Chondrocyte (in vitro differentiated cells): ENCODE measurements at regions not wholly inside any gene's neighbourhood (a gene's known extent, or its start where the extent isn't known, plus 50 kb on each side); places are given as distances from the start of the nearest gene placed in this dataset.

ENCODE experiments used
- DNase-seq: peaks from one replicate; pipeline ENCODE4 v3.0.0; 2021; ENCODE audit warnings: mixed read lengths, low spot score
- H3K27ac Mint-ChIP-seq: one replicate; pipeline ENCODE4 v1.8.0; 2021; ENCODE audit warnings: mild to moderate bottlenecking, moderate library complexity, mixed read lengths; ENCODE audit not compliant: unreplicated experiment
- H3K27me3 Mint-ChIP-seq: 2 replicates; pipeline ENCODE4 v1.8.0; 2021; ENCODE audit warnings: low read depth, mixed read lengths
- H3K36me3 Mint-ChIP-seq: 2 replicates; pipeline ENCODE4 v1.8.0; 2021; ENCODE audit warnings: low read depth, mixed read lengths
- H3K4me1 Mint-ChIP-seq: 2 replicates; pipeline ENCODE4 v1.8.0; 2021; ENCODE audit warnings: low read depth, mild to moderate bottlenecking, mixed read lengths
- H3K4me3 Mint-ChIP-seq: one replicate; pipeline ENCODE4 v1.8.0; 2021; ENCODE audit warnings: mild to moderate bottlenecking, moderate library complexity, mixed read lengths; ENCODE audit not compliant: unreplicated experiment
- H3K9me3 Mint-ChIP-seq: 2 replicates; pipeline ENCODE4 v1.8.0; 2021; ENCODE audit warnings: low read depth, mixed read lengths
- TF ChIP-seq, protein P1 (sequence below): fragments of 200-600 bp; sonication (generic); IDR thresholded peaks from 2 replicates; pipeline ENCODE4 v1.5.0; 2021; ENCODE audit warnings: antibody characterized with exemption, mild to moderate bottlenecking, moderate library complexity

DNA sequence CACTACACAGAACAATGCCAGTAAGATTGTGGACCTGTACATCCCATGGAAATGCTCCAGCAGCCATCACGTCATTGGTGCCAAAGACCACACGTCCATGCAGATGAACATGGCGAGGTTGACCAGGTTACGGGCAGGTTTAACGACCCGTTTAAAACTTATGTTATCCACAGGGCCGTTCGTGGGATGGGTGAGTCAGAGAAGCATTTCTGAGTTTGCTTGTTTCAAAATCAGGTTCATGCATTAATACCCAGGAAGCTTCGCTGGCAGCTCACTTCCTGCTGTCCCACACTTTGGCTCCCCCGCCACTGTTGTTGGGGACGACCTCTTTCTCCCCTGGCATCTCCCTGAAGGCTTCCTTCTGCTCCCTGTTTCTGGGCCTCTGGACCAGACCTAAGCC lies 194.1 kb downstream of the USP12 start:
- TF ChIP-seq, protein P1, sequence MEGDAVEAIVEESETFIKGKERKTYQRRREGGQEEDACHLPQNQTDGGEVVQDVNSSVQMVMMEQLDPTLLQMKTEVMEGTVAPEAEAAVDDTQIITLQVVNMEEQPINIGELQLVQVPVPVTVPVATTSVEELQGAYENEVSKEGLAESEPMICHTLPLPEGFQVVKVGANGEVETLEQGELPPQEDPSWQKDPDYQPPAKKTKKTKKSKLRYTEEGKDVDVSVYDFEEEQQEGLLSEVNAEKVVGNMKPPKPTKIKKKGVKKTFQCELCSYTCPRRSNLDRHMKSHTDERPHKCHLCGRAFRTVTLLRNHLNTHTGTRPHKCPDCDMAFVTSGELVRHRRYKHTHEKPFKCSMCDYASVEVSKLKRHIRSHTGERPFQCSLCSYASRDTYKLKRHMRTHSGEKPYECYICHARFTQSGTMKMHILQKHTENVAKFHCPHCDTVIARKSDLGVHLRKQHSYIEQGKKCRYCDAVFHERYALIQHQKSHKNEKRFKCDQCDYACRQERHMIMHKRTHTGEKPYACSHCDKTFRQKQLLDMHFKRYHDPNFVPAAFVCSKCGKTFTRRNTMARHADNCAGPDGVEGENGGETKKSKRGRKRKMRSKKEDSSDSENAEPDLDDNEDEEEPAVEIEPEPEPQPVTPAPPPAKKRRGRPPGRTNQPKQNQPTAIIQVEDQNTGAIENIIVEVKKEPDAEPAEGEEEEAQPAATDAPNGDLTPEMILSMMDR: no peak
- DNase-seq: no peak
- H3K27ac Mint-ChIP-seq: no peak overlapping the region
- no peak overlapping the region for H3K4me3 Mint-ChIP-seq
- H3K4me1 Mint-ChIP-seq: no peaks in the 10 kb centered on the region
- no peaks in the 10 kb centered on the region for H3K9me3 Mint-ChIP-seq
- H3K36me3 Mint-ChIP-seq: no peaks in the 10 kb centered on the region
- H3K27me3 Mint-ChIP-seq: peaks cover 33% of the 10 kb centered on the region

DNA sequence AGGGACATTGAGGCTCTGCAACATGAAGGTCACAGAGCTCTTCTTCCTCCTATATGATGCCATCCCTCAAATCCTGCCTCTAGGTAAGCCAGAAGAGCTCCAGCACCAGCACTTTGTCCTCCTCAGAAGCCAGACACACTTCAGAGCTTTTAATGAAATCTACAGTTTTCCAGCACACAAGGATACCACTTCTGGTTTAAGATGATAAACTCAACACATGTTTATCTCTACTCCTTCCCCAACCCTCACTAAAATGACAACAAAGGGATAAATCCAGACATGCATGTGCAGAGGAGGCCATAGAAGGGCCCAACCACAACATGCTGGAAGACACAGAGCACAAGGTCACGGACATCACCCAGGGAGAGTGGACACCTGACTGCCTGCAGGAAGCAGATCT lies 195.3 kb downstream of the USP12 start:
- TF ChIP-seq, protein P1: no peak
- H3K27ac Mint-ChIP-seq: no peak overlapping the region
- no peaks in the 10 kb centered on the region for H3K4me1 Mint-ChIP-seq
- H3K4me3 Mint-ChIP-seq: no peak overlapping the region
- H3K27me3 Mint-ChIP-seq: peaks cover 33% of the 10 kb centered on the region
- no peaks in the 10 kb centered on the region for H3K9me3 Mint-ChIP-seq
- no peak for DNase-seq
- no peaks in the 10 kb centered on the region for H3K36me3 Mint-ChIP-seq

DNA sequence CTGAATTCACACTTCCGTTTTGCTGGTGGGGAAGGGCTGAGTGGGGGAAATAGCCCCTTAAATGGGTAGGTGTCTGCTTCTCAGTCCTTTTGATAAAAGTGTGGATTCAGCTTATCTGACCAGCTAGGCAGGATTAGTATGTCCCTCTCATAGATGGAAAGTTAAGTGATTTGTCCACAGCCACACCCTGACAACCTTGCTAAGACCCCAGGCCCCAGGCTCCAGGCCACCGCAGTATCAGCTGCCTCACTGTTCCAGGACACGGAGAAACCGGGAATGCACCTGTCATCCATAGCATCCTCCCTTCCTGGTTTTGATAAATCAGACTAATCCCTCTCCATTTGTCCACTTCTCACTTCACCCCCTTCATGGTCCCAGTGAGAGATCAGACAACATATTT lies 197.7 kb downstream of the USP12 start:
- Mint-ChIP-seq H3K4me3 (no peak overlapping the region), H3K27ac (no peak overlapping the region), H3K9me3 (no peaks in the 10 kb centered on the region), H3K27me3 (peaks cover 24% of the 10 kb centered on the region), H3K4me1 (no peaks in the 10 kb centered on the region), H3K36me3 (no peaks in the 10 kb centered on the region)
- no peak for DNase-seq
- TF ChIP-seq, protein P1: no peak

DNA sequence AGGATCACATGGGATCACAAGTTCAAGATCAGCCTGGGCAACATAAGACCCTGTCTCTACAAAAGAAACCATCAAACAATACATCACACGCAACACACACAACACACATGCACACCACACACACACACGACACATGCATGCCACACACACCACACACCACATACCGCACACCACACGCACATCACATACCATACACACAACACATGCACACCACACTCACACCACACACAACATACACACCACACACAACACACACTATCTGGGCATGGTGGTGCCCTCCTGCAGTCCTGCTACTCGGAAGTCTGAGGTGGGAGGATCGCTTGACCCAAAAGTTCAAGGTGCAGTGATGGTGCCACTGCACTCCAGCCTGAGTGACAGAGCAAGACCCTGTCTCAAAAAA lies 198.3 kb downstream of the USP12 start:
- Mint-ChIP-seq H3K4me3 (no peak overlapping the region), H3K4me1 (no peaks in the 10 kb centered on the region), H3K27ac (no peak overlapping the region), H3K36me3 (no peaks in the 10 kb centered on the region), H3K27me3 (peaks cover 18% of the 10 kb centered on the region), H3K9me3 (no peaks in the 10 kb centered on the region)
- TF ChIP-seq, protein P1: no peak
- no peak for DNase-seq

DNA sequence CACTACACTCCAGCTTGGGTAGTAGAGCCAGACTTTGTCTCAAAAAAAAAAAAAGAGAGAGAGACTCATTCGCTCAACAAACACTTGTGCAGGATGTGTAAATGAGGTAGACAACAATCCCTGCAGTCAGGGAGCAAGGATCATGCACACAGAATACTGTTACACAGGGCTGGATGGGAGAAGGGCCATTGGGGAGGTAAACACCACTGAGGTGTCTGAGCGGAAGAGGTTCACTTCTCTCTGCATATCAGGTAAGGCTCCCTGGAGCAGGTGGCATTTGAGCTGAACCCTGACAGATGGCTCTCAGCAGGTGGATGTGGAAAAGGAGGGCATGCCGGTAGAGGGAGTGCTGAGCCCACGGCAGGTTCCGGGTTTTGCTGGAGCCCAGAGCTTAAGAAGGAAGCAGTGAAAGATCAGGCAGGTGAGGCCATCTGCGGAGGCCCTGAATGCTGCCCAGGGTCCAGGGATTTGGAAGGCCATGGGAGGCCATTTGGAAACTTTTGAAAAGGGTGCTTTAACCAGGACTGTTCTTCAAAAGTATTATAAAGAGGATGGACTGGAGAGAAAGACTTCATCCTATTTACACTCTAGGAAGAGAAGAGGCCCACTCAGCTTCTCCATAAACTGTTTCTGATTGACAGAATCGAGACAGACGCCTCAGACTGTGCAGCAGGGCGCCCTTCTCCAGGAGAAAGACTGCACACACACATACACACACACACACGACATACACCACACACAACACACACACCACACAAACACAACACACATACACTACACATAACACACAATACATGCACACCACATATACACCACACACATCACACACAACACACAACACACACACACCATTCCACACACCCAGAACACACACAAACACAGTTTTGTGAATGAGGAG lies 199.4 kb downstream of the USP12 start:
- no peak for DNase-seq
- Mint-ChIP-seq H3K9me3 (no peaks in the 10 kb centered on the region), H3K4me1 (no peaks in the 10 kb centered on the region), H3K27ac (no peak overlapping the region), H3K36me3 (no peaks in the 10 kb centered on the region), H3K27me3 (peaks cover 26% of the 10 kb centered on the region), H3K4me3 (no peak overlapping the region)
- TF ChIP-seq, protein P1: peak; percentile 59
